ENCODE measurements at regions not wholly inside any gene's neighbourhood (a gene's known extent, or its start where the extent isn't known, plus 50 kb on each side); places are given as distances from the start of the nearest gene placed in this dataset.
"Not testable (repeated sequence)": the region's sequence is repeated elsewhere in the genome, so short reads cannot be mapped to it uniquely, and the experiment has no call there.

GRCh38 chr1:146396242-146396641 lies 167.4 kb upstream of the NOTCH2NLA start:
- H3K27me3 ChIP-seq (ENCODE audit: control insufficient read depth in 3 of 3, insufficient read depth in 3 of 3, low read depth in 1 of 3, low read length in 3 of 3); H3K23ac ChIP-seq (ENCODE audit: low read depth, low read length, poor library complexity); H3K4ac ChIP-seq (ENCODE audit: low read length); H3K27ac ChIP-seq (replicated peaks; ENCODE audit: low read length); H3K4me2 ChIP-seq (ENCODE audit: insufficient read depth, low read length, poor library complexity, severe bottlenecking); H3K9ac ChIP-seq (ENCODE audit: low read depth, low read length, poor library complexity); H3K36me3 ChIP-seq (replicated peaks in 1 of 2; ENCODE audit: control insufficient read depth in 2 of 2, insufficient read depth in 2 of 2, low read length in 2 of 2); H2BK15ac ChIP-seq (ENCODE audit: low read length); H3K4me1 ChIP-seq (ENCODE audit: control insufficient read depth in 2 of 2, insufficient read depth in 1 of 2, low read depth in 1 of 2, low read length in 2 of 2); H2AK5ac ChIP-seq (ENCODE audit: low read depth, low read length); H3K9me3 ChIP-seq (replicated peaks in 1 of 2; ENCODE audit: control insufficient read depth in 2 of 2, insufficient read depth in 1 of 2, low read depth in 1 of 2, low read length in 2 of 2); DNase-seq (ENCODE audit: low spot score); H3K14ac ChIP-seq (ENCODE audit: low read length); H2AFZ ChIP-seq (ENCODE audit: low read length); H2BK5ac ChIP-seq (ENCODE audit: low read length); H2BK12ac ChIP-seq (ENCODE audit: low read length); H3K18ac ChIP-seq (ENCODE audit: low read length); H4K8ac ChIP-seq (ENCODE audit: low read depth, low read length); H4K91ac ChIP-seq (ENCODE audit: low read depth, low read length, poor library complexity); H3K4me3 ChIP-seq (ENCODE audit: low read length in 2 of 2); H2BK120ac ChIP-seq (ENCODE audit: low read depth, low read length); H3K79me1 ChIP-seq (ENCODE audit: low read depth, low read length): not testable (repeated sequence)
- no CpG with 5 or more reads among the region's 6 CpGs for WGBS, 2 donors (ENCODE audit: extremely low coverage in 2 of 2, insufficient read length in 2 of 2, insufficient replicate concordance in 1 of 2)

- H2BK12ac ChIP-seq (ENCODE audit: low read length); H3K14ac ChIP-seq (ENCODE audit: low read length); H3K9ac ChIP-seq (ENCODE audit: low read depth, low read length, poor library complexity); H3K9me3 ChIP-seq (replicated peaks in 1 of 2; ENCODE audit: control insufficient read depth in 2 of 2, insufficient read depth in 1 of 2, low read depth in 1 of 2, low read length in 2 of 2); H3K27ac ChIP-seq (replicated peaks; ENCODE audit: low read length); H3K27me3 ChIP-seq (ENCODE audit: control insufficient read depth in 3 of 3, insufficient read depth in 3 of 3, low read depth in 1 of 3, low read length in 3 of 3); H3K36me3 ChIP-seq (replicated peaks in 1 of 2; ENCODE audit: control insufficient read depth in 2 of 2, insufficient read depth in 2 of 2, low read length in 2 of 2); H2AK5ac ChIP-seq (ENCODE audit: low read depth, low read length); H2BK15ac ChIP-seq (ENCODE audit: low read length); H4K8ac ChIP-seq (ENCODE audit: low read depth, low read length); H3K4me1 ChIP-seq (ENCODE audit: control insufficient read depth in 2 of 2, insufficient read depth in 1 of 2, low read depth in 1 of 2, low read length in 2 of 2); H3K18ac ChIP-seq (ENCODE audit: low read length); H3K4ac ChIP-seq (ENCODE audit: low read length); H3K4me3 ChIP-seq (ENCODE audit: low read length in 2 of 2); H3K23ac ChIP-seq (ENCODE audit: low read depth, low read length, poor library complexity); H3K79me1 ChIP-seq (ENCODE audit: low read depth, low read length); H3K4me2 ChIP-seq (ENCODE audit: insufficient read depth, low read length, poor library complexity, severe bottlenecking); H4K91ac ChIP-seq (ENCODE audit: low read depth, low read length, poor library complexity); H2BK120ac ChIP-seq (ENCODE audit: low read depth, low read length); H2BK5ac ChIP-seq (ENCODE audit: low read length); H2AFZ ChIP-seq (ENCODE audit: low read length); DNase-seq (ENCODE audit: low spot score): not testable (repeated sequence)
- no CpG with 5 or more reads among the region's 23 CpGs for WGBS, 2 donors (ENCODE audit: extremely low coverage in 2 of 2, insufficient read length in 2 of 2, insufficient replicate concordance in 1 of 2)
Measured at GRCh38 chr1:146393796-146394195, 165.0 kb upstream of the NOTCH2NLA start.

GRCh38 chr1:146393154-146393553 lies 164.3 kb upstream of the NOTCH2NLA start:
- H4K91ac ChIP-seq (ENCODE audit: low read depth, low read length, poor library complexity); H3K4me2 ChIP-seq (ENCODE audit: insufficient read depth, low read length, poor library complexity, severe bottlenecking); H3K36me3 ChIP-seq (replicated peaks in 1 of 2; ENCODE audit: control insufficient read depth in 2 of 2, insufficient read depth in 2 of 2, low read length in 2 of 2); DNase-seq (ENCODE audit: low spot score); H3K4me1 ChIP-seq (ENCODE audit: control insufficient read depth in 2 of 2, insufficient read depth in 1 of 2, low read depth in 1 of 2, low read length in 2 of 2); H3K9ac ChIP-seq (ENCODE audit: low read depth, low read length, poor library complexity); H3K18ac ChIP-seq (ENCODE audit: low read length); H3K9me3 ChIP-seq (replicated peaks in 1 of 2; ENCODE audit: control insufficient read depth in 2 of 2, insufficient read depth in 1 of 2, low read depth in 1 of 2, low read length in 2 of 2); H3K27me3 ChIP-seq (ENCODE audit: control insufficient read depth in 3 of 3, insufficient read depth in 3 of 3, low read depth in 1 of 3, low read length in 3 of 3); H2BK5ac ChIP-seq (ENCODE audit: low read length); H2BK15ac ChIP-seq (ENCODE audit: low read length); H3K4me3 ChIP-seq (ENCODE audit: low read length in 2 of 2); H2BK120ac ChIP-seq (ENCODE audit: low read depth, low read length); H3K23ac ChIP-seq (ENCODE audit: low read depth, low read length, poor library complexity); H3K4ac ChIP-seq (ENCODE audit: low read length); H2AFZ ChIP-seq (ENCODE audit: low read length); H3K27ac ChIP-seq (replicated peaks; ENCODE audit: low read length); H3K14ac ChIP-seq (ENCODE audit: low read length); H2BK12ac ChIP-seq (ENCODE audit: low read length); H4K8ac ChIP-seq (ENCODE audit: low read depth, low read length); H3K79me1 ChIP-seq (ENCODE audit: low read depth, low read length); H2AK5ac ChIP-seq (ENCODE audit: low read depth, low read length): not testable (repeated sequence)
- WGBS, 2 donors (ENCODE audit: extremely low coverage in 2 of 2, insufficient read length in 2 of 2, insufficient replicate concordance in 1 of 2): no CpG with 5 or more reads among the region's 19 CpGs

GRCh38 chr1:146389178-146389577 lies 160.4 kb upstream of the NOTCH2NLA start:
- not testable (repeated sequence) for H2AK5ac ChIP-seq (ENCODE audit: low read depth, low read length); H2BK120ac ChIP-seq (ENCODE audit: low read depth, low read length); H2AFZ ChIP-seq (ENCODE audit: low read length); H4K91ac ChIP-seq (ENCODE audit: low read depth, low read length, poor library complexity); H4K8ac ChIP-seq (ENCODE audit: low read depth, low read length); H2BK15ac ChIP-seq (ENCODE audit: low read length); H3K27me3 ChIP-seq (ENCODE audit: control insufficient read depth in 3 of 3, insufficient read depth in 3 of 3, low read depth in 1 of 3, low read length in 3 of 3); H3K36me3 ChIP-seq (replicated peaks in 1 of 2; ENCODE audit: control insufficient read depth in 2 of 2, insufficient read depth in 2 of 2, low read length in 2 of 2); H3K4me1 ChIP-seq (ENCODE audit: control insufficient read depth in 2 of 2, insufficient read depth in 1 of 2, low read depth in 1 of 2, low read length in 2 of 2); H3K9me3 ChIP-seq (replicated peaks in 1 of 2; ENCODE audit: control insufficient read depth in 2 of 2, insufficient read depth in 1 of 2, low read depth in 1 of 2, low read length in 2 of 2); H3K4ac ChIP-seq (ENCODE audit: low read length); H3K23ac ChIP-seq (ENCODE audit: low read depth, low read length, poor library complexity); H3K79me1 ChIP-seq (ENCODE audit: low read depth, low read length); H3K14ac ChIP-seq (ENCODE audit: low read length); H2BK12ac ChIP-seq (ENCODE audit: low read length); H3K27ac ChIP-seq (replicated peaks; ENCODE audit: low read length); H3K4me3 ChIP-seq (ENCODE audit: low read length in 2 of 2); H3K9ac ChIP-seq (ENCODE audit: low read depth, low read length, poor library complexity); H2BK5ac ChIP-seq (ENCODE audit: low read length); DNase-seq (ENCODE audit: low spot score); H3K4me2 ChIP-seq (ENCODE audit: insufficient read depth, low read length, poor library complexity, severe bottlenecking)
- no CpG with 5 or more reads among the region's 6 CpGs for WGBS, 2 donors (ENCODE audit: extremely low coverage in 2 of 2, insufficient read length in 2 of 2, insufficient replicate concordance in 1 of 2)
- peak overlapping the region; percentile 48 for H3K18ac ChIP-seq (ENCODE audit: low read length)
